ENCODE measurements at regions not wholly inside any gene's neighbourhood (a gene's known extent, or its start where the extent isn't known, plus 50 kb on each side); places are given as distances from the start of the nearest gene placed in this dataset.

DNA sequence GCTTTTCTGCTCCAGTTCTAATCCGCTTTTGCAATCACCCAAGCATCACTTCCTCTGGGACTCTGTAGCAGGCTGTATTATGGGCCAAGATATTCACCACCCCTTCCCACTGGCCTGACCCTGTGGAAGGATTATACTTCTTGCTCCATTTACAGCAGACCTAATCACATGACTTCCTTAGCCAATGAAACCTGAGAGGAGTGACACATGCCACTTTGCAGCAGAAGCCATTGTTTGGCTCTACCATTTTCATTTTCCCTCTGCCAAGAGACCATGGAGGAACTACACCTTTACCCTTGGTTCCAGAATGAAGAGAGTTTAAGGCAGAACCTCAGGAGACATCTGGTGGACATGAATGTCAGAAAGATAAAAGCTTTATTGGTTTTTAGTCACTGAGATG is 134.9 kb upstream of the HSD17B12 start:
- no peak for DNase-seq

DNA sequence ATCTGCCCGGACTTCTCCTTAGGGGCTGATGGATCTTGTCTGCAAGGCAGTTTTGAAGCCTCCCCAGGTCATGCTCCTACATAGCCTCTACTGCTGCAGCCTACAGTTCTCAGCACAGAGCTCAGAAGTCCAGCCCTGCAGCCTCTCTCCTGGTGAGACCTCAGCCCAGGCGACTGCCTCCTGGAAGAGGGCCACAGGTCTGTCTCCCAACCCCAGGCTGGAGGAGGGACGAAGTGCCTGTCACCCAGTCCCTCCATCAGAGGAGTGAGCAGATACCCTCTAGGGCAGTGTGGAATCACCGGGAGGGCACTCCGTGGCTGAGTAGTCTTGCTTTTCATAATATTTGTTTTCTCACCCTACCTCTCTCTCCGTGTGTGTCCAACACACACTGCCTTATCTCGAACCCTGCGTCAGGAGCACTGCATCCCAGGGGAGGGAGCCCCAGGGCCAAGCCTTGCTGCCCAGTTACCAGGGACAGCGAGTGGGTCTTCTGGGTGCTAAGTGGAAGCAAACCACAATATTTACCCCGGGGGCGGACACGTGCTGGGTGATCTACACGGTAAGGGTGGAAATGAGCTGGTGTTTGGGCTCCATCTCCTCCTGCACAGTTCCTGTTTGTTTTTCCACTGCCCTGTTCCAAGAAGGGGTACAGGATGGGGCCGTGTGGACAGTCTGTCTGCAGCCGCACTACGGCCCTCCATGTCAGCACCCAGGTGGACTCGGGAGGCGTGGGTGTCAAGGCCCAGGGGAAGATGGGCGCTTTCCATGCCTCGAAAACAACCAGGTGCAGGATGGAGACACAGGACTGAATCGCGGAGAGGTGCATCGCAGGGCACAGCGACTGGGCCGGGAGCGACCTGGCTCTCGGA is 133.7 kb upstream of the HSD17B12 start:
- no peak for DNase-seq

GRCh38 chr11:43547430-43547831 is 133.1 kb upstream of the HSD17B12 start:
- DNase-seq = no peak

- DNase-seq = no peak
Measured at GRCh38 chr11:43547889-43548381, 132.6 kb upstream of the HSD17B12 start.

GRCh38 chr11:43548916-43549315 is 131.6 kb upstream of the HSD17B12 start:
- DNase-seq = no peak

DNA sequence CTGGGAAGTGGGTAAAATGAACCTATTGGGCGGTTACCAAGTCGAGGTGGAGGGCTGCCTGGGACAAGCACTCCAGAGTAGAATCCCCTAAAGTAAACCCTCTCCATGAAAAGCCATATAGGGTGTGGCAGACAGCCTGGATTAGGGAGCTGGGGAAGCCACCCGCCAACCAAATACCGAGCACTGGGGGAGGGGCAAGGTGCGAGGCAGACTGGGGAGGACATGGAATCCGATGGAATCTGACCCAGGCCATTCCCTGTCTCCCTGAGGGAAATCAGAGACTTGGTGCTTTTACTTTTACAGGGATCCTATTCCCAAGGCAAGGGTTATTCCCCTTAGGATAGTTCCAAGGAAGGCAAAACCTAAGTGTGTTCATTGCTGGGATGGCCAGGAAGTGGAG is 130.9 kb upstream of the HSD17B12 start:
- DNase-seq = no peak

GRCh38 chr11:43550714-43551113 is 129.8 kb upstream of the HSD17B12 start:
- DNase-seq = no peak

- no peak for DNase-seq
Measured at GRCh38 chr11:43554148-43554473, 126.4 kb upstream of the HSD17B12 start.

GRCh38 chr11:43555186-43555585 is 125.4 kb upstream of the HSD17B12 start:
- no peak for DNase-seq

DNA sequence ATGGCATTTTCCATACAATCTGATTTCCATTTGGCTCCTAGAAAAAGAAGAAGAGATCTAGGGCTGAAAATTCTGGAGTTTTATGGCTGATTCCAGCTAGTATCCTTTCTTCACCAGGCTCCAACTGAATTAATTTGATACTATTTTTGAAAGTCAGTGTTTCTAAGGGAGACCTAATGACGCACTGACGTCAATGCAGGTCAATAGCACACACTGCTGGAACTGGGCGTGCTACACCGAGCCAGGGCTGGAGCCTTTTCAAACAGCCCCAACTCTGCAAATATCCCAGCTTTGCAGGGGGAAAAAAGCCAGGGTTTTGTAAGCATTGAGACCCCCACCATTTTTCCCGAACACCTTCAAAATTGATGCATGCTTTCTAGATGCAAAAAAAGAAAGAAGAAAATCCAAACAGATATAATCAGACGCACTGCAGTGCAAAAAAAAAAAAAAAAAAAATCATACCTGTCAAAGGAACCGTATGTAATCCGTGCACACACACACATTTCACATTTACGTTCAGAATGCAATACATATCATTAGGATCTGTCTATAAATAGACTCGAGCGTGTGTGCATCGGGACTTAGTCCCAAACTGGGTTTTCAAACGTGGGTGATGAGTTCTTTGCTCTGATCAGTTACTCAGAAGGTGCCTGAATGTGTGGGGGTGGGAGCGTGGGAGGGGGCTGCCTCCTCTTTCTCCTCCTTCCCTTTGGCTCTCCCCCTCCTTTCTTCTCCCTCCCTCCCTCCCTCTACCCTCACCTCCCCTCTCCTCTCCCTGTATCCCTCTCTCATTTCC is 124.5 kb upstream of the HSD17B12 start:
- peak; percentile 38 for DNase-seq

GRCh38 chr11:43556612-43557375 is 123.7 kb upstream of the HSD17B12 start:
- DNase-seq = no peak

DNA sequence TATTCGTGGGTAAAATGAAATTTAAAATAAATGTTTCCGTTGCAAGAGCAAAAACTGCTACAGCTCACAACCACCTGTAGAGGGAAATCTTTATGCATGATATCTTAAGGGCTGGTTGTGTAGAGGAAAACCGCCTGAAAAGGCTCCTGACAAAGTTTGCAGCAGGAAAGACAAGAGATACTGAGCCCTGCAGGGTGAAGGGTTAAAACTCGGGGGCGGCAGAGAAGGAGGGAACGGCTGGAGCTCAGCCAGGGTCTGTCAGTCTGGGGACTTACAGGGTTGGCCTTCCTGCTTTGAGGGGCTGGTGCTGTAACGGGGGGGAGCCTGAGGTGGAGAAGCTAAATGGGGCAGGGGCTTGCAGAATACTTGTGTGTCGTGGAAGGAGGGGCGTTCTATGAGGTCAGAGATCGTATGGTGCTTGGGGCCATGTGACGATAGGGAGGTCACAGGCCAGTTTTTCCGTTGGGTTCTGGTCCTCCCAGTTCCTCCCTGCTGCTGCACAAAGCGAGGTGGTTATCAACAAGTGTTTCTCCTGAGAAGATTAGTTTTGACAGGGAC is 122.9 kb upstream of the HSD17B12 start:
- DNase-seq = no peak

GRCh38 chr11:43558146-43558545 is 122.4 kb upstream of the HSD17B12 start:
- DNase-seq = no peak

GRCh38 chr11:43558556-43559127 is 121.9 kb upstream of the HSD17B12 start:
- no peak for DNase-seq

GRCh38 chr11:43561832-43562231 is 118.7 kb upstream of the HSD17B12 start:
- no peak for DNase-seq

DNA sequence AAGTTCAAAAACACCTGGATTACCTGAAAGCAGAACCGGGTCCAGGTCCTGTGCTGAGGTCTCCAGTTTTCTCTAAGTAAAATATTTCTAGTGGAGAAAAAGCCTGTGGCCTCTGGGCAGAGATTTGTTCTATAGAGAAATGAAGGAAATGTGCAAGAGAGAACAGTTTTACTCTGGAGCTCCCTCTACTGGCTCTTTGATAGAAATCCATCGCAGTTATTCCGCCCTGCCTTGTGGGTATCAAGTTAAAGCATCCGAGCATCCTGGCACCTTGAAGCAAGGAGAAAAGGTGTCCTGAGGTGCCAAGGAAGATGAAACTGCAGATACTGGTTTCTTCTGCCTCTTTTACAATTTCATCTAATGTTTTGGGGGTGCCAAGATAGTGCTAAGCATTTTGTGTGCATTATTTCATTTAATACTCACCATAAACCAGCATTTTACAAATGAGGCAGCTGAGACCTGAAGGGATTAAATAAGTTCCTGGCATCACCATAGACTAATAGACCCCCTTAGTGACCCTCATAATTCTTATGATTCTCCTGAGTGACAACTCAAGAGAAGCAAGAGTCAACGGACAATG is 113.1 kb upstream of the HSD17B12 start:
- DNase-seq = peak; percentile 61

GRCh38 chr11:43573233-43573632 is 107.3 kb upstream of the HSD17B12 start:
- peak; percentile 26 for DNase-seq

- DNase-seq = no peak
Measured at GRCh38 chr11:43573873-43574272, 106.7 kb upstream of the HSD17B12 start.

GRCh38 chr11:43574411-43574810 is 106.1 kb upstream of the HSD17B12 start:
- DNase-seq = no peak

DNA sequence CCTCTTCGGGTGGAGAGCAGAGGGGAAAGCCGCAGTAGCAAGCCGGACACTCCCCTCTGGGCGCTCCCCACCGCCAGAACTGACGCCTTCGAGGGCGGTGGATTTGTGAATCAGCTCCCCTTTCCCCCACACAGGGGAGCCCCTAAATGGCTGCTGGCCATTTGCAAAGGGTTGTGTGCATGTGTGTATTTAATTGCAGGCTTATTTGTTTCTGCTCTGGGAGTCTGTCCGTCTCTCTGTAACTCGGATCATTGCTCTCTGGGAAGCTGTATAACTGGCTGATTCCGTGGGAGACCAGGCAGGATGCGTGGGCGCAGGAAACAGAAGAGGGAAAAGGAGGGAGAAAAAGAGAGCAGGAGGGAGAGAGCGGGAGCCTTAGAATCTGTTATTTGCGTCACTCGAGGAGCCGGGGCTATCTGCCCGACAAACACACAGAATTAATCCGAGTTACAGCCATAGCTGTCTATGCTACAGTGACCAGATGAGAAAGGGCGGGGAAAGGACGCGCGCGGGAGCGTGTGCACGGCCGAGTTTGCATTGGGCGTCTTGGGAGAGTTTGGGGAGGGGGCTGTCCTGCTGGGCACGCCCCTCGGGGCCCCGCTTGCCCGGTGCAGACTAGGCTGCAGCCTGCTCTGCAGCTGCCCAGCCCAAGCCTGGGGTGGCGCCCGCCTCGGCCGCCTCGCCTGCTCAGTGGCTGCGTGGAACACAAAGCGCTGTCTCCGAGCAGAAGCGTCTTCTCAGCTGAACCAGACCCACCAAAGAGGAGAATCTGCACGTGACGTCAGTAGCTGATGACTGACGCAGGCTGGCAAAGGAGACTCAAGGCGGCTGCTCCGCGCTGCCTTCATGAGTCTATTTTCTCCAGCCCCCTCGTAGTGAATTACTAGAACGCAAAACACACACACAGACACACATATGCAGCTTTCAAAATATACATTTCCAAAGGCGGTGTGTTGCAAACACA is 105.3 kb upstream of the HSD17B12 start:
- peak; percentile 42 for DNase-seq

DNA sequence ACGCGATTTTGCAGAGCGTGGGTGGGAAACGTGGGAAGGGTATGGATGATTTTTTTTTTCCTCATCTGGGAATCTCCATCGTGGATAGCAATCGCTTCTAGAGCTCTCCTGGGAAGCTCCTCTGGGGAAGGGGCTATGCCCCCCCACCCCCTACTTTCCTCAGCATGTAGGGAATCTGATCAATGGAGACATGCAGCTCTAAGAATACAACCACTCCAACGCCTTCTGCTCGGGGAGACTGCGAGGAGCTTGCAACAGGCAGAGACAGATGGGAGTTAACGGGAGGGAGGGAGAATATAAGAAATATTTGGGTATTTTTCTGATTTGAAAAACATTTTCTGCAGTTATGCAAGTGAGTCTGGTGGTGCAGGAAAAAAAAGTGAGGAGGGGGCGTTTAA is 104.6 kb upstream of the HSD17B12 start:
- DNase-seq = no peak

All from NCI-H748 treated with DMSO at 0.1 percent for 48 hours (cell line).